HG02884 (cell line): ENCODE measurements at regions not wholly inside any gene's neighbourhood (a gene's known extent, or its start where the extent isn't known, plus 50 kb on each side); places are given as distances from the start of the nearest gene placed in this dataset.

Experiments
- ATAC-seq: cut with Tn5 transposase; IDR thresholded peaks from one replicate; pipeline ENCODE4 v1.9.1; 2021; ENCODE audit warnings: mild to moderate bottlenecking, moderate library complexity; ENCODE audit not compliant: unreplicated experiment

DNA sequence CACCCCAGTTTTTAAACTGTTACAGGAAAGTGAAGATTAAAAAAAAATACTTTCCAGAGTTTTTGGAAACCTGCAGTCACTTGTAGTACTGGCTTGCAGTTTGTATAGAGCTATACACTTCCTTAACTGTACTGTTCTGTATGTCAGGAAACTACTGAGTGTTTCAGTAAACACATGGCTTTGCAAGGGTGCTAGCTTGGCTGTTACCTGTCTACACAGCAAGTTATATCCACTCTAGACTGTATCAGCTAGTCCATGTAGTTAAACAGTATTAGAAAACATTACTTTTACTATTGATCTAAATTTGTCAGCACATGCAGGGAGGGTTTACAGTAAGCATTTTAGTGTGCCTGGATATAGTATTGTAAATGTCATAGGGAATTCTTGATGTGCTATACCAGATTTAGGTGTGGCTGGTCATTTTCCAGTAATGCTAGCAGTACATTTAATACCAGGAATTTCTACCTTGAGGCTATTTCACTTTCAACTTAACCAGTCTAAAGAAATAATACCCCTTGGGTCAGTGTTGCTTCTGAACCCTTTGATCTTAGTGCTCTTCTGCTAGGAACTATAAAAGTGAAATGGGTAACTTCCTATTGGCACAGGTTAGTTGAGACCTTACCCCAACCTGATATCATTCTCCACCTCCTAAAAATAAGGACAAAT lies 192.3 kb upstream of the ANKRD50 start:
- no peak for ATAC-seq

DNA sequence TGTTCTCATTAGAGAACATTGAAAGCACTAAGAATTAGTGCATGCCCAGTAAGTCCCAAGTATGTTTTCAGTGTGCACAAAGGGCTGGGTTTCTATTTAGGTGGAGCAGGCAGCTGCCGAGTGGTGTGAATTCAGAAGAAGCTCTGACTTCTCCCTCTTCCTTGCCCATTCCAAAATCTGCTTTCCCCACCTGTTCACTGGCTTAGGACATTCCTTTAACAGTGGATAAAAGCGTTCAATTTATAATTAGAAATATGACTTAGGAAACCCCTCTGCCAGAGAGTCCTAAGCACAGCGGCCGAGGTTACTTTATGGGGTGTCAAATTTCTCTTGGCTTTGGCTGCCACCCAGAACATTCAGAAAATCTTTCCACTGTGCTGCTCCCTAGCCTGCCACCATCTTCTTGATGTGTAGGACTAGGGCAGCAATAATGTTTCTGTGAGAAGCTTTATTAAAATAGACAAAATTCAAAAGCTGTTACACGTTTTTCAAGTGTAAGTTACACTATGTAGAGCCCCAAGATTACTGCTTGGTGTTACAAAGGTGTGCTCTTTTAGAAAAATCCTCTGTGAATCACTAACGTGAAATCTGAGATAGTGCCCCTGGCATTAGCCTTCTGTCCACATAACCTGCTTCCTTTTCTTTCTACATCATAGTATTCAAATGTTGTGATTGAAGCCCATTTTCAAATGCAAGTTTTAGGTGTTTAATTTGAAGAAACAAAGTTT lies 191.6 kb upstream of the ANKRD50 start:
- no peak for ATAC-seq

GRCh38 chr4:124902001-124902515 lies 189.5 kb upstream of the ANKRD50 start:
- no peak for ATAC-seq

GRCh38 chr4:124899997-124900396 lies 187.5 kb upstream of the ANKRD50 start:
- no peak for ATAC-seq

DNA sequence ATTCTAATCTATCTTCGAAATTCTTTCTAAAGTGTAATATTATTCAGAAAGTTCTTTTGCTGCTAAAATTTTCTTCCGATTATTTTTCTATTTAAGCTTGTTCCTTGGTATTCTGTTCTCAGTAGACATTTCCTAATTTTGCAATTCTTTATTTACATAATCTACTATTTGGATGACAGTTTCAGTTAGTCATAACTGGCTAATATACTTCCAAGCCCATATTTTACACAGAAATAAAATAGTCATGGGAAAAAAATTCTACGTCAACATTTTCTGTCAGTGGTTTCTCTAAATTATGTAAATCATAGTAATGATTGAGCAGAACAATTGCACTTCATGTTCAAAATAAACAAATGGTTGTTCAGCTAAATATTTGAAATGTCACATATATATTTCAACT lies 178.0 kb upstream of the ANKRD50 start:
- ATAC-seq: no peak

DNA sequence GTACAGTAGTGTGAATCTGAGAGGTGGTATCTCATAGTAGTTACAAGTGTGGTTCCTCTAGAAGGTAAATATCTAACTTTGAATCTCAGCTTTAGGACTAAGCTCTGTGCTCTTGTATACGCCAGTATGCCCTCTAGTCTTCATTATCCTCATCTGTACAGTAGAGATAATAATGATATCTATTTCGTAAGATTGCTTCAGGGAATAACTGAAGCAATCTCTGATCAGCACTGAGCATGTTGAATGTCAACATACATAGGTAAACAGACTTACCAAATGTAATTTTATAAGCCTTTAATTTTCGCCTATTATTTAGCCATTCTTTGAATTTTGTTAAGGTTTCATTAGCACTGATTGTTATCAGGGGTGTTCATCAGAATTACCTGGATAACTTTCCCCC lies 175.2 kb upstream of the ANKRD50 start:
- no peak for ATAC-seq

GRCh38 chr4:124884316-124884715 lies 171.8 kb upstream of the ANKRD50 start:
- ATAC-seq: no peak

DNA sequence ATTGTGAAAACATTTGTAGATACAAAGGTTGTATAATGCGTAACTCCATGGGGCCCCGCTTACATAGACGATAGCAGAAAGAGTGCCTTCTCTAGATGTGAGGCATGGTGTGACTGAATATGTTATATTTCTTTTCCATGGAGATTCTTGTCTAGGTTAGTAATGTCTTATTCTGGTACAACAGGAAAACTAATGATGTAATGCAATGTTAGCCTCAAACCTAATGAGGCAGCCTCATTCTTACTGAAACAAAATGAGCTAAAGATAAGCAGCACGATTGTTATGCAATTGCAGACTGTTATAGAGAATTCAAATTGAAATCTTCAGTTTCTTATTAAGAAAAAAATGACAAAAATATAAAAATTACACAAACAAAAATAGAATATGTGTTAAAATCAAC lies 171.1 kb upstream of the ANKRD50 start:
- no peak for ATAC-seq

DNA sequence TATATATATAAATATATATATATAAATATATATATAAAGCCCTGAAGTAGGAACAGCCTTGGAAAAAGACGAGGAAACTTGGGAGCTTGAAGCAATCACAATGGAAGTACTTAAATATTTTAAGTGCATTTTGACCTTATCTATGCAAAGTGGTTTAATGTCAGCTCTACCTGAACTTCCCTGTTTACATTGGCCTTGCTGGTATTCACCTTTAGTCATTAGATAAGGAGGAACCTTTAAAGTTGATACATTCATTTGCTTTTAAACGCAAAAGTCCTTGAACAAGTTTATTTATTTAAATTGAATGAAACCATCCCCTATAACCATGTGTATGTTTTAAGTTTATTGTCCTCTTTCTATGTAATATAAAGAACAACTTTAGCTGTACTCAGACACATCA lies 166.7 kb upstream of the ANKRD50 start:
- ATAC-seq: no peak

DNA sequence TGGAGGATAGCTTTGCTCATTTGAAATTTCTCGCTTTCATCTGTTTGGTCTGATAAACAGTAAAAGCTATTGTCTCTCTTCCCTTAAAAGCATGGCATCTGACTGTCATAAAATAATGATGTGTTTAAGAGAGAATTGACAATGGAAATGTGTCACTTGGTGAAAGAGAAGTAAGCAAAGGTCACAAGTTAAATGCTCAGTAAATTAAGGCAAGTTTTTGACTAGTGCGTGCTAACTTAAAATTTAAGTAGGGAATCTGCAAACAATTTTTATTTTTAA lies 161.6 kb upstream of the ANKRD50 start:
- no peak for ATAC-seq

DNA sequence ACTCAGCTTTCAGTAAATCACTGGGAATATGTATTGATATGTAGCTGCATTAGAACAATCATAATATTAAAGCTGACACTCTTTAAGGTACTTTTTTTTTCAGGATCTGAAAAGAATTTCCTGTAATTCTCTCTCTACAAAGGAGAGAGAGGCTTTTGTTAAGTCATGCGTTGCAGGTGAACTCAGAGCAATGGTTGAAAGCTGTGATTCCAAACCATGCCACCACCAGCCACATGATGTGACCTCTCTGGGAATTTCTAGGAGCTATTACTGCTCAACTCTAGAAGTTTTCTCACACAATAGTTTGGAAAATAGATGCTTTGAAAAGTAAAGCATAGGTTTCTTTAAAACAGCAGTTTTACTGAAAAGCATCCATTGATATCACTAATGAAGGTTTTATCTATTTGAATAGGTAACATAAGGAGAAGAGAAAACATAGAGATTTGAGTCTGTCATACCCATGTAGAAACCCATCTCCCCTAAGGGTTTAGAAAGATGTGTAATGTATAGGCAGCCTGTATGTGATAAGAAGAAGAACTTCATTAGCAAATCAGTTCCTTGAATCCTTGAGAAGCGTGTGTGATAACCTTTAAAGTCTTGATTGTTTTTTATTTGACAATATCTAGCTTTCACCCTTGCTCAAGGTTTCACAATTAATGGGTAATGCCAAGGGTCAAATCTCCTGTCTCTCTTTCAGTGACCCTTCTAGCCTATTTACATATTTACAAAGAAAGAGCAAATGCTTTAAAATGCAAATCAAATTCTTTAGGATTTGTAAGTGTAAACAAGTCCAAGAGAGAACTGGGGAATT lies 161.0 kb upstream of the ANKRD50 start:
- no peak for ATAC-seq

DNA sequence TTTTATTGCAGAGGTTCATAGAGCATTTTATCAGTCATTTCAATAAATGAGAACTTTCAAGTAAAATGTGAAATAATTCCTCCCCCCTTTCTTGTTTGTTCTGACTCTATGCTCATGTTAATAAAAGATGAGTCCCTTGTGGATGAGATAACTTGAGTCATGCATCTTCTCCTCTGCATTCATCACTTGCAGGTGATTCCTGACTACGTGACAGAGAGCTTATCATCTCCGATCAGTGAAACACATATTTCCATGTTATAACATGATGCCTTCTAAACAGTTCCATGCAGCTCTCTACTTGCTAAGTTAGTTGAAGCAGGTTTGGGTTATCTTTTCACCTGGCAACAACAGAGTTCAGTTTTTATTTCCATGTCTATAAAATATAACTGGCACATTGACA lies 160.1 kb upstream of the ANKRD50 start:
- no peak for ATAC-seq

DNA sequence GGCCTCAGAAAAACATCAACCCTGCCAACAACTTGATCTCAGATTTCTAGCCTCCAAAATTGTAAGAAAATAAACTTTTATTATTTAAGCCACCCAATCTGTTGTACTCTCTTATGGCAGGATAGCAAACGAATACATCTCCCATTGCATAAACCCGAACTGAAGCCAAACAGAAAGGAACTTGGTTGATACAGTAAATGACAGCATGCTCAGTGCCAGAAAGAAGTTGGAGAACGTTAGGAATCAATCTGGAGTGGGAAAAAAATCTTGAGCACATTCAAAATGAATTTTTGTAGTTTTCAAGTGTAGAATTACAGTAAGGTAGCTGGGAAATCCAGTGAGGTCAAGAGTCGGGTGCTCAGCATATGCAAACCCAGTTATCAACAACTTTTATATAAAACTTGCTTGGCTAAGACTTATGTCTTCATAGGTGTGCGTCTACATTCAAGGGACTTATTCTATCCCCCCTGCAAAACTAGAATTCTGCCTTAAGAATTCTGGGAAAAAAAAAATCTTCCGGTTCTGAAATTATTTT lies 157.5 kb upstream of the ANKRD50 start:
- ATAC-seq: no peak

- ATAC-seq: no peak
These were observed 156.0 kb upstream of the ANKRD50 start for GRCh38 chr4:124868495-124868894.

DNA sequence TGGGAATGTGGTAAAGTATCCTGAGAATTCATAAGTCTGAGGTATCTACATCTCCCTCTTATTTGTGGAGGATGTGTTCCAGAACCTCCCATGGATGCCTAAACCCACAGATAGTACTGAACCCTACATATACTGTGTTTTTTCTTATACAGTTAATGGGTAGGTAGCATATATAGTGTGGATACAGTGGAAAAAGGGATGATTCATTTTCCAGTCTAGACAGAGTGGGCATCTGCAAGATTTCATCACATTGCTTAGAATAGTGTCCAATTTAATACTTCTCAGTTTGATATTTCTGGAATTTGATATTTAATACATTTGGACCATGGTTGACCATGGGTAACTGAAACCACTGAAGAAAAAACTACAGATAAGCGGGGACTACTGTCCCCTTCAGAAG lies 155.0 kb upstream of the ANKRD50 start:
- ATAC-seq: no peak

- ATAC-seq: no peak
These were observed 153.8 kb upstream of the ANKRD50 start for GRCh38 chr4:124866301-124866700.

DNA sequence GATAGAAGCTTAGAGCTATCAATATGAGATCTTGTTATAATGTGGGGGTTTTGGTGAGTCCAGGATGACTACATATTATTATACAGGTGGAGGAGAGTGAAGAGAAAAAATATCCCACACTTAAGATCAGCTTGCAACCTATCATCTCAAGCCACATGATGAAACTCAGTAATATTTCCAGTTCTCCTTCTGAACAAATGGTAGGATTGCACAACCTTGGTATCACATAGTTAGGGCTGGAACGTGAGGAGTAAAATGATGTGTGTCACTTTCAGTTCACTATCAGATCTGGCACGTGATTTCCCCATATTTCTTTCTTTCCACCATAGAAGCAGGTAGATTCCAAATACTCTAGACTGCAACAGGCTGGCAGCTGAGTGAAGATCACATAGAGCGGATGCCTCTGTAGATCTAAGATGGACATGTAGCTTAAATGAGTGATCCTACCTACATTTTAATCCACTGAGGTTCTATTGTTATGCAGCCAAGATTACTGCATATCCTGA lies 150.6 kb upstream of the ANKRD50 start:
- no peak for ATAC-seq

DNA sequence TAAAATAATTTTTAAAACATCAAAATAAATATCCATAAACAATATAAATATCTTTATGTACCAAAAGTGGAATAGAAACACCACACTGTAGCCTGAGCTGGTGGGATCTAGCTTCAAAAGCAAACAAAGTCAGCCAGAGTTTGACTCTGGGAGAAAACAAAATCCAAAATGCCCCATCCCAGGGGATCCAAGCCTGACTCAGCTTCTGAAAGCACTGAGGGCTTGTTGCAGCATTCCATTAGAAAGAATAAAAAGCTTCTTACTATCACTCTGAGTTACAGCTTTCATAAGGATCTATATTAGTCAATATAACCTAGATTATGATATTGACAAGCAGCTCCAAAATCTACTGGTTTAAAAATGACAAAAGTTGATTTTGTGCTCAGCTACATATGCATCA lies 149.7 kb upstream of the ANKRD50 start:
- no peak for ATAC-seq

DNA sequence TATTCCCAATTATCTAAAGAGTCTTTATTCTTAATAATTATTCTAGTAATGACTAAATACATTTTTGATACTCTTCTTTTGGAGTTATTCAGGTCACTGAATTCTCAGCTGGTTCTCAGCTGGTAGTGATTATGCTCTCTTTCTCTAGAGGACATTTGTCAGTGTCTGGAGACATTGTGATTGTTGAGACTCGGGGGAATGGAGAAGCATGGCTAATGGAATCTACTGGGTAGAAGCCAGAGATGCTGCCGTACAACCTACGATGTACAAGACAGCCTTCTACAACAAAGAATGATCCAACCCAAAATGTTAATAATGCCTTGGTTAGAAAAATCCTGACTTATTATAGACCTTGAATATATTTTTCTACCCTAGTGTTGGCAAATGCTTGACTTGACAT lies 149.2 kb upstream of the ANKRD50 start:
- ATAC-seq: no peak

DNA sequence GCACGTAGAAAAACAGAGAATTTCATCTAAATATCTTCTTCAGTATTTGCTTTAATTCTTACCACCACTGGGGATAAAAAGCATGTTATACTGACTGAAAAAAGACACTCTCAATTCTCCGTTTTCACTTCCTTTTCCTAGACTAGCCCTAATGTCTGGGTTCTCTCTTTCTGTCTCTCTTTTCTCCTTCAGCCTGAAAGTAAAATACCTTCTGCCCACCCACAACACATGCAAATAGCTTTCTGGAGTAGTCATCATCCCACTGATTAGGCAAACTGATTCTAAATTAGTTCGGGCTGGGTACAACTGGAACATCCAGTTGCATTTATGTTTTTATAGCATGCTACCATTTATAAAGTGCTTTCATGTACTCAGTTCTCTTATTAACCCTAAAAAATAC lies 142.4 kb upstream of the ANKRD50 start:
- peak; percentile 93 for ATAC-seq

DNA sequence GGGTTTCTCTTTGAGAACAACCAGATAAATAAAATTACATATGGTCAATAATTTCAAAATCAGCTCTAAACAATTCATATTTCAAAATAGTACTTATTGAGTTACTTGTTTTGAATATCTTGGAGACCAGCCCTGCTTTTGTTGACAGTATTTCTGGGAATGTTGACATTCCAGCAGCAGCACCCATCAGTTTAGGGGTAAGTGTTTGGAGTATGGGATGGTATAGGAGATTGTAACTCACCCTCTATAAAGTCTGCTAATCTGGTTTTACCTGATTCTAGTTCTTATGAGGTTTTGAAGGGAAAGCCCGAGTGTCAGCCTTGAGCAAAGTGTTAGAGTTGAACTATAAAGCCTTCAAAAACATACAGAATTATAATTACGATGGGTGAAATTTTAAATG lies 139.2 kb upstream of the ANKRD50 start:
- ATAC-seq: no peak

DNA sequence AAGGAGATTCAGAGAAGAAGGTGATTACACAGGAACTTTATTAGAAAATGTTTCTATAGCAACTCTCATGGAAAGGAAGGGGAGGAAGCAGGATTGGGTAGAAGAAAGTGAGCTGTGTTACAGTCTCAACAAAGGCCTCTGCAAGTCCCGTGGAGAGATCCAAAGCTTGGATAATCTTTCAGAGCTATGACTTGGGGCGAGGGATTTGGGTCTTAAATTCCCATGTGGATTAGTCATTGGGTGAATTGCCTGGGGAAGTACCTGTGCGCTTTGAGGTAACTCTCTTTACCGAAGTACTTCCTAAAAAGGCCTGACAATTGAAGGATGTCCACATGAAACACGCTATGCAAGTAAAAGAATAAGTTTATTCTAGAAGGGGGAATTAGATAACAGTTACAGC lies 133.8 kb upstream of the ANKRD50 start:
- ATAC-seq: no peak
